Esophagus squamous epithelium (tissue), 5 donors: ENCODE measurements at regions not wholly inside any gene's neighbourhood (a gene's known extent, or its start where the extent isn't known, plus 50 kb on each side); places are given as distances from the start of the nearest gene placed in this dataset.
"Not testable (repeated sequence)": the region's sequence is repeated elsewhere in the genome, so short reads cannot be mapped to it uniquely, and the experiment has no call there.

Experiments
- DNase-seq: peaks from one replicate; lab custom pipeline; 2025; lab: John Stamatoyannopoulos, UW
- H3K27ac ChIP-seq, 4 donors: fragments of 200-600 bp; sonication (generic); one replicate each; pipeline ENCODE4 v1.5.1; 2016 to 2019; ENCODE audit warnings: mild to moderate bottlenecking in 1 of 4
- H3K27me3 ChIP-seq, 4 donors: fragments of 200-600 bp; sonication (generic); 1 replicate in 3 of 4; 2 replicates in 1 of 4; pipeline versions ENCODE4 v1.5.1 to v1.6.0; 2017 to 2021; ENCODE audit warnings: antibody characterized with exemption in 1 of 4
- H3K36me3 ChIP-seq, 3 donors: fragments of 200-600 bp; sonication (generic); one replicate each; pipeline ENCODE4 v1.5.1; 2016 to 2019
- H3K4me1 ChIP-seq, 3 donors: fragments of 200-600 bp; sonication (generic); one replicate each; pipeline ENCODE4 v1.5.1; 2017 to 2019
- H3K4me3 ChIP-seq, 4 donors: fragments of 200-600 bp; sonication (generic); 1 replicate in 3 of 4; 2 replicates in 1 of 4; pipeline ENCODE4 v1.5.1; 2016 to 2019; ENCODE audit warnings: mild to moderate bottlenecking in 2 of 4, moderate library complexity in 1 of 4
- H3K9me3 ChIP-seq, 3 donors: fragments of 200-600 bp; sonication (generic); one replicate each; pipeline ENCODE4 v1.5.1; 2016 to 2019
- CTCF ChIP-seq, 6 experiments: fragments of 450-650 bp in 4 of 6; fragments of 200-600 bp in 2 of 6; sonication (generic) in 2 of 6; IDR thresholded peaks; one replicate each; pipeline ENCODE4 v1.5.1; 2016 to 2019; ENCODE audit warnings: antibody characterized with exemption in 6 of 6, mild to moderate bottlenecking in 4 of 6, moderate library complexity in 4 of 6
- POLR2A ChIP-seq, 4 donors: fragments of 450-650 bp; IDR thresholded peaks; one replicate each; pipeline ENCODE4 v1.6.1; 2017; ENCODE audit warnings: antibody characterized with exemption in 4 of 4, mild to moderate bottlenecking in 4 of 4, moderate library complexity in 3 of 4
- WGBS, 2 donors: methylation state at CpG; one replicate each; pipeline ENCODE4 v1.1.5; 2018; 5-methylcytosine and 5-hydroxymethylcytosine counted together
- intact Hi-C: fragments of 100-400 bp; cut with DNase I; formaldehyde crosslinking; loops from one replicate; pipeline ENCODE4 v1.15.0; 2022
- donor health status: DM: yes; HTN: yes; CAD: no.

- no peak overlapping the region for H3K4me3 ChIP-seq
- H3K4me1 ChIP-seq, result no peaks in the 10 kb centered on the region
- H3K9me3 ChIP-seq, result peaks cover 0 to 15% (median 9%) of the 10 kb centered on the region in 3 donors
- DNase-seq, result no peak
- intact Hi-C loops, result no loop called here
- H3K27me3 ChIP-seq, result no peaks in the 10 kb centered on the region
- TF ChIP-seq CTCF (IDR thresholded peaks at IDR 0.05) (no peak), POLR2A (IDR thresholded peaks at IDR 0.05) (no peak)
- WGBS, 2 donors, result 79 to 87% methylated on average over 1 of the region's 1 CpG
- no peaks in the 10 kb centered on the region for H3K36me3 ChIP-seq
- H3K27ac ChIP-seq, result no peak overlapping the region
These were observed 98.1 kb upstream of the NANOS1 start for GRCh38 chr10:118931436-118931835.

- H3K9me3 ChIP-seq, result peaks cover 0 to 15% (median 9%) of the 10 kb centered on the region in 3 donors
- intact Hi-C loops, H3K36me3 ChIP-seq, H3K27ac ChIP-seq, H3K4me3 ChIP-seq, DNase-seq, H3K27me3 ChIP-seq, H3K4me1 ChIP-seq: not testable (repeated sequence)
- 60 to 75% methylated on average over 1 of the region's 1 CpG for WGBS, 2 donors
These were observed 97.4 kb upstream of the NANOS1 start for GRCh38 chr10:118932154-118932553.

- WGBS, 2 donors, result 83 to 90% methylated on average over 3 of the region's 3 CpGs
- intact Hi-C loops, result no loop called here
These were observed 92.3 kb upstream of the NANOS1 start for GRCh38 chr10:118937226-118937625.

GRCh38 chr10:118939211-118940007 is 90.1 kb upstream of the NANOS1 start:
- DNase-seq, result no peak
- TF ChIP-seq POLR2A (IDR thresholded peaks at IDR 0.05), result no peak
- no peak for TF ChIP-seq CTCF (IDR thresholded peaks at IDR 0.05)
- Histone ChIP-seq H3K4me1 (no peaks in the 10 kb centered on the region), H3K27ac (no peak overlapping the region), H3K27me3 (no peaks in the 10 kb centered on the region), H3K36me3 (no peaks in the 10 kb centered on the region), H3K4me3 (no peak overlapping the region), H3K9me3 (no peaks in the 10 kb centered on the region)
- WGBS, 2 donors, result 77 to 79% methylated on average over 7 of the region's 7 CpGs
- intact Hi-C loops, result no loop called here

More at GRCh38 chr10:118937226-118937625, 92.3 kb upstream of the NANOS1 start:
- no peak for DNase-seq
- Histone ChIP-seq H3K27ac (no peak overlapping the region), H3K4me1 (no peaks in the 10 kb centered on the region), H3K27me3 (no peaks in the 10 kb centered on the region), H3K4me3 (no peak overlapping the region), H3K9me3 (peaks cover 0 to 2% (median 0%) of the 10 kb centered on the region in 3 donors), H3K36me3 (no peaks in the 10 kb centered on the region)
- TF ChIP-seq POLR2A (IDR thresholded peaks at IDR 0.05) (no peak), CTCF (IDR thresholded peaks at IDR 0.05) (no peak)

- no peak overlapping the region for H3K4me3 ChIP-seq
- H3K9me3 ChIP-seq, result no peaks in the 10 kb centered on the region
- 88 to 96% methylated on average over 1 of the region's 1 CpG for WGBS, 2 donors
- intact Hi-C loops, result no loop called here
- no peak for DNase-seq
- no peaks in the 10 kb centered on the region for H3K27me3 ChIP-seq
- H3K36me3 ChIP-seq, result no peaks in the 10 kb centered on the region
- TF ChIP-seq CTCF (IDR thresholded peaks at IDR 0.05) (no peak), POLR2A (IDR thresholded peaks at IDR 0.05) (no peak)
- no peaks in the 10 kb centered on the region for H3K4me1 ChIP-seq
- H3K27ac ChIP-seq, result no peak overlapping the region
These were observed 89.1 kb upstream of the NANOS1 start for GRCh38 chr10:118940386-118940785.
